ENCODE measurements at regions not wholly inside any gene's neighbourhood (a gene's known extent, or its start where the extent isn't known, plus 50 kb on each side); places are given as distances from the start of the nearest gene placed in this dataset.

- TF ChIP-seq, protein P1, sequence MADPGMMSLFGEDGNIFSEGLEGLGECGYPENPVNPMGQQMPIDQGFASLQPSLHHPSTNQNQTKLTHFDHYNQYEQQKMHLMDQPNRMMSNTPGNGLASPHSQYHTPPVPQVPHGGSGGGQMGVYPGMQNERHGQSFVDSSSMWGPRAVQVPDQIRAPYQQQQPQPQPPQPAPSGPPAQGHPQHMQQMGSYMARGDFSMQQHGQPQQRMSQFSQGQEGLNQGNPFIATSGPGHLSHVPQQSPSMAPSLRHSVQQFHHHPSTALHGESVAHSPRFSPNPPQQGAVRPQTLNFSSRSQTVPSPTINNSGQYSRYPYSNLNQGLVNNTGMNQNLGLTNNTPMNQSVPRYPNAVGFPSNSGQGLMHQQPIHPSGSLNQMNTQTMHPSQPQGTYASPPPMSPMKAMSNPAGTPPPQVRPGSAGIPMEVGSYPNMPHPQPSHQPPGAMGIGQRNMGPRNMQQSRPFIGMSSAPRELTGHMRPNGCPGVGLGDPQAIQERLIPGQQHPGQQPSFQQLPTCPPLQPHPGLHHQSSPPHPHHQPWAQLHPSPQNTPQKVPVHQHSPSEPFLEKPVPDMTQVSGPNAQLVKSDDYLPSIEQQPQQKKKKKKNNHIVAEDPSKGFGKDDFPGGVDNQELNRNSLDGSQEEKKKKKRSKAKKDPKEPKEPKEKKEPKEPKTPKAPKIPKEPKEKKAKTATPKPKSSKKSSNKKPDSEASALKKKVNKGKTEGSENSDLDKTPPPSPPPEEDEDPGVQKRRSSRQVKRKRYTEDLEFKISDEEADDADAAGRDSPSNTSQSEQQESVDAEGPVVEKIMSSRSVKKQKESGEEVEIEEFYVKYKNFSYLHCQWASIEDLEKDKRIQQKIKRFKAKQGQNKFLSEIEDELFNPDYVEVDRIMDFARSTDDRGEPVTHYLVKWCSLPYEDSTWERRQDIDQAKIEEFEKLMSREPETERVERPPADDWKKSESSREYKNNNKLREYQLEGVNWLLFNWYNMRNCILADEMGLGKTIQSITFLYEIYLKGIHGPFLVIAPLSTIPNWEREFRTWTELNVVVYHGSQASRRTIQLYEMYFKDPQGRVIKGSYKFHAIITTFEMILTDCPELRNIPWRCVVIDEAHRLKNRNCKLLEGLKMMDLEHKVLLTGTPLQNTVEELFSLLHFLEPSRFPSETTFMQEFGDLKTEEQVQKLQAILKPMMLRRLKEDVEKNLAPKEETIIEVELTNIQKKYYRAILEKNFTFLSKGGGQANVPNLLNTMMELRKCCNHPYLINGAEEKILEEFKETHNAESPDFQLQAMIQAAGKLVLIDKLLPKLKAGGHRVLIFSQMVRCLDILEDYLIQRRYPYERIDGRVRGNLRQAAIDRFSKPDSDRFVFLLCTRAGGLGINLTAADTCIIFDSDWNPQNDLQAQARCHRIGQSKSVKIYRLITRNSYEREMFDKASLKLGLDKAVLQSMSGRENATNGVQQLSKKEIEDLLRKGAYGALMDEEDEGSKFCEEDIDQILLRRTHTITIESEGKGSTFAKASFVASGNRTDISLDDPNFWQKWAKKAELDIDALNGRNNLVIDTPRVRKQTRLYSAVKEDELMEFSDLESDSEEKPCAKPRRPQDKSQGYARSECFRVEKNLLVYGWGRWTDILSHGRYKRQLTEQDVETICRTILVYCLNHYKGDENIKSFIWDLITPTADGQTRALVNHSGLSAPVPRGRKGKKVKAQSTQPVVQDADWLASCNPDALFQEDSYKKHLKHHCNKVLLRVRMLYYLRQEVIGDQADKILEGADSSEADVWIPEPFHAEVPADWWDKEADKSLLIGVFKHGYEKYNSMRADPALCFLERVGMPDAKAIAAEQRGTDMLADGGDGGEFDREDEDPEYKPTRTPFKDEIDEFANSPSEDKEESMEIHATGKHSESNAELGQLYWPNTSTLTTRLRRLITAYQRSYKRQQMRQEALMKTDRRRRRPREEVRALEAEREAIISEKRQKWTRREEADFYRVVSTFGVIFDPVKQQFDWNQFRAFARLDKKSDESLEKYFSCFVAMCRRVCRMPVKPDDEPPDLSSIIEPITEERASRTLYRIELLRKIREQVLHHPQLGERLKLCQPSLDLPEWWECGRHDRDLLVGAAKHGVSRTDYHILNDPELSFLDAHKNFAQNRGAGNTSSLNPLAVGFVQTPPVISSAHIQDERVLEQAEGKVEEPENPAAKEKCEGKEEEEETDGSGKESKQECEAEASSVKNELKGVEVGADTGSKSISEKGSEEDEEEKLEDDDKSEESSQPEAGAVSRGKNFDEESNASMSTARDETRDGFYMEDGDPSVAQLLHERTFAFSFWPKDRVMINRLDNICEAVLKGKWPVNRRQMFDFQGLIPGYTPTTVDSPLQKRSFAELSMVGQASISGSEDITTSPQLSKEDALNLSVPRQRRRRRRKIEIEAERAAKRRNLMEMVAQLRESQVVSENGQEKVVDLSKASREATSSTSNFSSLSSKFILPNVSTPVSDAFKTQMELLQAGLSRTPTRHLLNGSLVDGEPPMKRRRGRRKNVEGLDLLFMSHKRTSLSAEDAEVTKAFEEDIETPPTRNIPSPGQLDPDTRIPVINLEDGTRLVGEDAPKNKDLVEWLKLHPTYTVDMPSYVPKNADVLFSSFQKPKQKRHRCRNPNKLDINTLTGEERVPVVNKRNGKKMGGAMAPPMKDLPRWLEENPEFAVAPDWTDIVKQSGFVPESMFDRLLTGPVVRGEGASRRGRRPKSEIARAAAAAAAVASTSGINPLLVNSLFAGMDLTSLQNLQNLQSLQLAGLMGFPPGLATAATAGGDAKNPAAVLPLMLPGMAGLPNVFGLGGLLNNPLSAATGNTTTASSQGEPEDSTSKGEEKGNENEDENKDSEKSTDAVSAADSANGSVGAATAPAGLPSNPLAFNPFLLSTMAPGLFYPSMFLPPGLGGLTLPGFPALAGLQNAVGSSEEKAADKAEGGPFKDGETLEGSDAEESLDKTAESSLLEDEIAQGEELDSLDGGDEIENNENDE (IDR thresholded peaks at IDR 0.05; ENCODE audit: insufficient replicate concordance, low read length), result no peak
- TF ChIP-seq TCF12 (IDR thresholded peaks at IDR 0.05; ENCODE audit: low read depth, low read length), result no peak
- TF ChIP-seq SIN3A (conservative IDR thresholded peaks at IDR 0.05 in 1 of 2, IDR thresholded peaks at IDR 0.05 in 1 of 2; ENCODE audit: low read depth in 1 of 2, low read length in 2 of 2), result no peak
- no peak for TF ChIP-seq USF2 (IDR thresholded peaks at IDR 0.05; ENCODE audit: low read length)
- no peak for TF ChIP-seq YY1 (IDR thresholded peaks at IDR 0.05; ENCODE audit: low read depth, low read length)
- TF ChIP-seq BRCA1 (IDR thresholded peaks at IDR 0.05; ENCODE audit: low read depth, low read length), result no peak
- no peak for TF ChIP-seq CHD1 (IDR thresholded peaks at IDR 0.05; ENCODE audit: low read depth, low read length)
- no peak for TF ChIP-seq POLR2AphosphoS5 (IDR thresholded peaks at IDR 0.05; ENCODE audit: low read depth, low read length)
- no peak for TF ChIP-seq SP4 (IDR thresholded peaks at IDR 0.05; ENCODE audit: low read length)
- no peak for TF ChIP-seq JUN (IDR thresholded peaks at IDR 0.05; ENCODE audit: low read depth, low read length)
- no peak for TF ChIP-seq SIRT6 (IDR thresholded peaks at IDR 0.05; ENCODE audit: low read length)
- TF ChIP-seq TEAD4 (IDR thresholded peaks at IDR 0.05; ENCODE audit: low read depth, low read length), result no peak
- no peak for TF ChIP-seq FOSL1 (IDR thresholded peaks at IDR 0.05; ENCODE audit: insufficient read depth, low read depth, low read length)
These were observed 276.4 kb downstream of the SHOX2 start (continued) for GRCh38 chr3:157829786-157830185.
